ENCODE measurements at regions not wholly inside any gene's neighbourhood (a gene's known extent, or its start where the extent isn't known, plus 50 kb on each side); places are given as distances from the start of the nearest gene placed in this dataset.

- ChIA-PET CTCF (interaction anchor here (1.1 to 1.3 kb wide), 2 partner anchors 37 to 61 kb away, joined by 3 to 4 read pairs; no protein-coding TSS in a partner anchor), POLR2A (no interaction called here)
- Histone ChIP-seq H2AFZ (ENCODE audit: low read depth) (no peak overlapping the region), H3K4me2 (no peak overlapping the region), H3K9me3 (no peaks in the 10 kb centered on the region), H3K27ac (ENCODE audit: low read depth in 2 of 2, low read length in 1 of 2) (no peak overlapping the region), H3K9me2 (no peaks in the 10 kb centered on the region), H3K36me3 (replicated peaks in 1 of 2; ENCODE audit: control insufficient read depth in 1 of 2, insufficient read depth in 2 of 2, low read length in 1 of 2) (no peaks in the 10 kb centered on the region), H3K4me3 (ENCODE audit: low read depth in 2 of 2, low read length in 1 of 2) (no peak overlapping the region), H4K20me1 (ENCODE audit: insufficient read depth) (no peaks in the 10 kb centered on the region), H3K9ac (no peak overlapping the region), H3F3A (replicated peaks; ENCODE audit: insufficient read depth) (no peaks in the 10 kb centered on the region), H3K4me1 (ENCODE audit: control insufficient read depth in 1 of 2, insufficient read depth in 2 of 2, low read depth in 1 of 2, low read length in 1 of 2) (no peaks in the 10 kb centered on the region; a peak in 1 of 4 replicates), H3K27me3 (ENCODE audit: insufficient read depth) (no peaks in the 10 kb centered on the region), H3K79me2 (ENCODE audit: insufficient read depth) (no peaks in the 10 kb centered on the region)
- 65% methylated on average over 9 of the region's 9 CpGs for WGBS (ENCODE audit: low lambda C conversion rate)
- DNase-seq: no peak
- TF ChIP-seq NRF1 (IDR thresholded peaks at IDR 0.05; ENCODE audit: low read depth, low read length) (no peak), MEF2A (IDR thresholded peaks at IDR 0.05; ENCODE audit: borderline replicate concordance, low read depth) (no peak)
Observed at GRCh38 chr15:88399021-88399685, 68.0 kb downstream of the MRPL46 start.

DNA sequence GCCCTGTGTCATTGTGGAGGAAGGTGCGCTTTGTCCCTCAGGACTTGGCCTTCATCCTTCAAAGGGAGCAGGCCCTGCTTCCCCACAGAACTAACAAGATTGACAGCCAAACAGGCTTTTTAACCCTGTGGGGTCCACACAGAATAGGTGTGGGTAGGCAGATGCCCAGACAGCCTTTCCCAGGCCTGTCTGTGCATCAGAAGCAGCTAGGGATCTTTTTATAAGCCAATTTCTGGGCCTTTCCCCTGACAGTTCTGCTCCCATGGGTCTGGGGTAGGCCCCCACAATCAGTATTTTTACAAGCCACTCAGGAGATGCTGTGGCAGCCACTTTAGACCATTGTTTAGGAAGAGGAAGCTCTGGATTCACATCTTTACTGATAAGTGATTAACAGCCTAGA, 69.2 kb downstream of the MRPL46 start:
- no peaks in the 10 kb centered on the region; a peak in 1 of 4 replicates for H3K4me1 ChIP-seq (ENCODE audit: control insufficient read depth in 1 of 2, insufficient read depth in 2 of 2, low read depth in 1 of 2, low read length in 1 of 2)
- H4K20me1 ChIP-seq (ENCODE audit: insufficient read depth): no peaks in the 10 kb centered on the region
- H3K4me3 ChIP-seq (ENCODE audit: low read depth in 2 of 2, low read length in 1 of 2): no peak overlapping the region
- H3K36me3 ChIP-seq (replicated peaks in 1 of 2; ENCODE audit: control insufficient read depth in 1 of 2, insufficient read depth in 2 of 2, low read length in 1 of 2): no peaks in the 10 kb centered on the region
- H2AFZ ChIP-seq (ENCODE audit: low read depth): no peak overlapping the region
- DNase-seq: no peak
- H3K4me2 ChIP-seq: no peak overlapping the region
- no peaks in the 10 kb centered on the region for H3K79me2 ChIP-seq (ENCODE audit: insufficient read depth)
- H3F3A ChIP-seq (replicated peaks; ENCODE audit: insufficient read depth): no peaks in the 10 kb centered on the region
- no peaks in the 10 kb centered on the region for H3K9me3 ChIP-seq
- POLR2A ChIA-PET: no interaction called here
- CTCF ChIA-PET: interaction anchor here (1.1 to 1.9 kb wide), 3 partner anchors 15 to 60 kb away, joined by 3 to 4 read pairs (median 4); no protein-coding TSS in a partner anchor
- no peaks in the 10 kb centered on the region for H3K9me2 ChIP-seq
- H3K27me3 ChIP-seq (ENCODE audit: insufficient read depth): no peaks in the 10 kb centered on the region
- H3K27ac ChIP-seq (ENCODE audit: low read depth in 2 of 2, low read length in 1 of 2): no peak overlapping the region
- no peak for TF ChIP-seq EP300 (IDR thresholded peaks at IDR 0.05; ENCODE audit: borderline replicate concordance in 1 of 2, low read depth in 1 of 2, low read length in 1 of 2)
- no peak for TF ChIP-seq ZBTB33 (IDR thresholded peaks at IDR 0.05; ENCODE audit: borderline replicate concordance, low read depth)
- TF ChIP-seq, protein P1, sequence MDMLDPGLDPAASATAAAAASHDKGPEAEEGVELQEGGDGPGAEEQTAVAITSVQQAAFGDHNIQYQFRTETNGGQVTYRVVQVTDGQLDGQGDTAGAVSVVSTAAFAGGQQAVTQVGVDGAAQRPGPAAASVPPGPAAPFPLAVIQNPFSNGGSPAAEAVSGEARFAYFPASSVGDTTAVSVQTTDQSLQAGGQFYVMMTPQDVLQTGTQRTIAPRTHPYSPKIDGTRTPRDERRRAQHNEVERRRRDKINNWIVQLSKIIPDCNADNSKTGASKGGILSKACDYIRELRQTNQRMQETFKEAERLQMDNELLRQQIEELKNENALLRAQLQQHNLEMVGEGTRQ (IDR thresholded peaks at IDR 0.05; ENCODE audit: borderline replicate concordance, low read depth, low read length): no peak
- TF ChIP-seq RFX5 (IDR thresholded peaks at IDR 0.05; ENCODE audit: low read length): no peak
- TF ChIP-seq TEAD4 (IDR thresholded peaks at IDR 0.05; ENCODE audit: borderline replicate concordance, insufficient read depth): no peak
- no peak for TF ChIP-seq CTCF (IDR thresholded peaks at IDR 0.05)
- TF ChIP-seq NRF1 (IDR thresholded peaks at IDR 0.05; ENCODE audit: low read depth, low read length): no peak
- no peak for TF ChIP-seq TCF12 (IDR thresholded peaks at IDR 0.05)
- no peak for TF ChIP-seq GABPA (IDR thresholded peaks at IDR 0.05; ENCODE audit: low read depth)
- 75% methylated on average over 1 of the region's 1 CpG for WGBS (ENCODE audit: low lambda C conversion rate)
- no peak overlapping the region for H3K9ac ChIP-seq

Measured in SK-N-SH (cell line).